Endothelial cell of umbilical vein (primary cell): ENCODE measurements at regions not wholly inside any gene's neighbourhood (a gene's known extent, or its start where the extent isn't known, plus 50 kb on each side); places are given as distances from the start of the nearest gene placed in this dataset.

Experiments
- BruUV-seq: library from RNA; stranded (reverse); fragments of 400-500 nt; replicated peaks from 2 replicates; lab custom pipeline; 2021; lab: Mats Ljungman, UMichigan
- CTCF ChIA-PET: fragments of 300-600, 350-600 bp; sonication (Branson Sonifier 250); formaldehyde crosslinking; loops from one replicate; lab custom pipeline; 2021; ENCODE audit warnings: antibody characterized with exemption, inconsistent platforms; lab: Charles Lee
- POLR2A ChIA-PET: fragments of 300-600, 350-600 bp; sonication (Branson Sonifier 250); formaldehyde crosslinking; loops from one replicate; lab custom pipeline; 2021; ENCODE audit warnings: antibody characterized with exemption, inconsistent platforms; lab: Charles Lee
- DNase-seq: peaks from one replicate; pipeline ENCODE4 v3.0.0-alpha.2; 2011; ENCODE audit warnings: low read depth, low spot score
- FAIRE-seq: peaks from 2 replicates; lab custom pipeline; 2011; peaks lifted over from hg19 to GRCh38; lab: Jason Lieb, UNC
- H2AFZ ChIP-seq: 2 replicates; pipeline ENCODE4 v1.6.0; 2012; ENCODE audit warnings: low read depth, low read length, control low read depth, inconsistent platforms
- H3K27ac ChIP-seq: 2 replicates; pipeline ENCODE4 v1.5.1; 2011; ENCODE audit warnings: low read depth, mild to moderate bottlenecking, control low read depth, low read length, moderate library complexity; ENCODE audit not compliant: insufficient read depth
- H3K27me3 ChIP-seq, 2 experiments: 2 replicates each; pipeline versions ENCODE4 v1.6.0 to v1.6.1; 2011; ENCODE audit warnings: low read length in 2 of 2, mixed read lengths in 1 of 2; ENCODE audit not compliant: control insufficient read depth in 2 of 2, insufficient read depth in 2 of 2
- H3K36me3 ChIP-seq, 2 experiments: 2 replicates in 1 of 2; 3 replicates in 1 of 2; pipeline ENCODE4 v1.5.1; 2011; ENCODE audit warnings: low read length in 2 of 2, mild to moderate bottlenecking in 1 of 2, moderate library complexity in 1 of 2; ENCODE audit not compliant: control insufficient read depth in 2 of 2, insufficient read depth in 2 of 2; ENCODE audit errors: extremely low read depth in 1 of 2
- H3K4me1 ChIP-seq: 3 replicates; pipeline ENCODE4 v1.5.1; 2011; ENCODE audit warnings: mild to moderate bottlenecking, low read length; ENCODE audit not compliant: control insufficient read depth, insufficient read depth; ENCODE audit errors: extremely low read depth
- H3K4me2 ChIP-seq: 2 replicates; pipeline ENCODE4 v1.6.1; 2011; ENCODE audit warnings: low read length, control low read depth, mixed read lengths; ENCODE audit not compliant: insufficient read depth
- H3K4me3 ChIP-seq, 3 experiments: fragments of 200-600 bp in 1 of 3; sonication (generic), shearing (Covaris generic) in 1 of 3; replicated peaks in 1 of 3; 2 replicates each; pipeline ENCODE4 v1.5.1; 2011 to 2016; ENCODE audit warnings: control low read depth in 3 of 3, low read length in 3 of 3, mild to moderate bottlenecking in 2 of 3, inconsistent platforms in 1 of 3, low read depth in 1 of 3, moderate library complexity in 1 of 3; ENCODE audit not compliant: insufficient read depth in 1 of 3
- H3K79me2 ChIP-seq: 2 replicates; pipeline ENCODE4 v1.6.0; 2012; ENCODE audit warnings: low read length, inconsistent platforms; ENCODE audit not compliant: control insufficient read depth, insufficient read depth
- H3K9ac ChIP-seq: replicated peaks from 2 replicates; pipeline ENCODE3; 2011; ENCODE audit warnings: low read length, control low read depth; ENCODE audit not compliant: insufficient read depth; ENCODE audit errors: extremely low read depth
- H3K9me1 ChIP-seq: replicated peaks from 3 replicates; pipeline ENCODE4 v1.6.0; 2011; ENCODE audit warnings: mild to moderate bottlenecking, low read length; ENCODE audit not compliant: control insufficient read depth, insufficient read depth; ENCODE audit errors: extremely low read depth
- H3K9me3 ChIP-seq: replicated peaks from 2 replicates; pipeline ENCODE4 v1.5.1; 2012; ENCODE audit warnings: low read length, inconsistent platforms; ENCODE audit not compliant: control insufficient read depth, insufficient read depth
- H4K20me1 ChIP-seq: replicated peaks from 2 replicates; pipeline ENCODE3; 2011; ENCODE audit warnings: mild to moderate bottlenecking, low read length; ENCODE audit not compliant: control insufficient read depth, insufficient read depth; ENCODE audit errors: extremely low read depth
- EZH2 ChIP-seq: IDR thresholded peaks from 2 replicates; pipeline ENCODE4 v1.6.1; 2012; ENCODE audit warnings: borderline replicate concordance, low read depth, mild to moderate bottlenecking, moderate library complexity, low read length, inconsistent platforms; ENCODE audit not compliant: severe bottlenecking
- FOS ChIP-seq: IDR thresholded peaks from 2 replicates; pipeline ENCODE4 v1.6.1; 2011; ENCODE audit warnings: mild to moderate bottlenecking, low read length, moderate library complexity, borderline replicate concordance; ENCODE audit not compliant: insufficient read depth
- GATA2 ChIP-seq: IDR thresholded peaks from 2 replicates; pipeline ENCODE4 v1.7.0; 2011; ENCODE audit warnings: low read depth, mild to moderate bottlenecking, moderate library complexity, mixed read lengths, low read length; ENCODE audit not compliant: insufficient read length, insufficient read depth
- JUN ChIP-seq: IDR thresholded peaks from 2 replicates; pipeline ENCODE4 v1.6.1; 2011; ENCODE audit warnings: borderline replicate concordance, low read depth; ENCODE audit not compliant: insufficient read length, insufficient read depth
- MYC ChIP-seq: IDR thresholded peaks from one replicate; pipeline ENCODE4 v1.6.1; 2011; ENCODE audit warnings: mild to moderate bottlenecking, low read depth, low read length
- POLR2A ChIP-seq: IDR thresholded peaks from 2 replicates; pipeline ENCODE4 v1.6.1; 2012; ENCODE audit warnings: low read depth, mild to moderate bottlenecking, control low read depth, low read length
- POLR2AphosphoS5 ChIP-seq: IDR thresholded peaks from 2 replicates; pipeline ENCODE4 v1.6.1; 2012; ENCODE audit warnings: low read depth, mild to moderate bottlenecking, control low read depth, low read length, moderate library complexity; ENCODE audit not compliant: insufficient read depth
- dilution Hi-C: fragments of 300-500 bp; cut with MboI; formaldehyde crosslinking; loops from one replicate; pipeline ENCODE4 v1.15.0; 2019; ENCODE audit warnings: low sequenced_read_pairs; ENCODE audit not compliant: extremely low pct_ligation_motif_present
- intact Hi-C: fragments of 100-400 bp; cut with micrococcal nuclease; formaldehyde crosslinking; loops from one replicate; pipeline ENCODE4 v1.10.0; 2022
- TF ChIP-seq, protein P1 (sequence below), 2 donors: IDR thresholded peaks; 1 replicate in 1 of 2; 2 replicates in 1 of 2; pipeline ENCODE4 v1.5.1; 2011; ENCODE audit warnings: low read length in 2 of 2, mild to moderate bottlenecking in 2 of 2, moderate library complexity in 2 of 2, control low read depth in 1 of 2, inconsistent platforms in 1 of 2, low read depth in 1 of 2; ENCODE audit not compliant: insufficient read depth in 1 of 2; ENCODE audit errors: extremely low read depth in 1 of 2
- TF ChIP-seq, protein P2 (sequence below): IDR thresholded peaks from 2 replicates; pipeline ENCODE4 v1.6.1; 2011; ENCODE audit not compliant: insufficient read depth, insufficient read length

DNA sequence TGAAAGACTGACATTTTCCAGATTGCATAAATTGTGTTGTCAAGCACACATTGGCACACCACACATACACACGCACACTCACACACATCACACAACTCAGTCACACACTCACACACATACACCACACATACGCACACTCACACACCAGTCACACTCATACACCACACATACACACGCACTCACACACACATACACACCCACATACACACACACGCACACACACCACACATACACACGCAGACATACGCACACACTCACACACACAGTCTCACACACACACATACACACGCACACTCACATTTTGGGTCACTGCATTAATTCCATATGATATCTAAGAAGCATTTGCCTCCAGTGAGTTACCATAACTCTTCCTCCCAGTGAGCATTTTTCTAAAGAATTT lies 578.3 kb upstream of the FRG1 start:
- Histone ChIP-seq H3K4me1 (no peaks in the 10 kb centered on the region), H4K20me1 (no peaks in the 10 kb centered on the region), H3K4me2 (no peak overlapping the region), H3K79me2 (no peaks in the 10 kb centered on the region), H3K36me3 (no peaks in the 10 kb centered on the region), H2AFZ (no peak overlapping the region), H3K9ac (no peak overlapping the region), H3K9me3 (peaks cover 5% of the 10 kb centered on the region), H3K27me3 (no peaks in the 10 kb centered on the region), H3K27ac (no peak overlapping the region), H3K9me1 (no peaks in the 10 kb centered on the region), H3K4me3 (no peak overlapping the region)
- intact Hi-C loops (no loop called here), dilution Hi-C loops (no loop called here)
- FAIRE-seq (no peak), DNase-seq (no peak)
- TF ChIP-seq FOS (no peak), GATA2 (no peak), POLR2A (no peak), JUN (no peak), EZH2 (no peak), MYC (no peak), POLR2AphosphoS5 (no peak)
- TF ChIP-seq, protein P1, sequence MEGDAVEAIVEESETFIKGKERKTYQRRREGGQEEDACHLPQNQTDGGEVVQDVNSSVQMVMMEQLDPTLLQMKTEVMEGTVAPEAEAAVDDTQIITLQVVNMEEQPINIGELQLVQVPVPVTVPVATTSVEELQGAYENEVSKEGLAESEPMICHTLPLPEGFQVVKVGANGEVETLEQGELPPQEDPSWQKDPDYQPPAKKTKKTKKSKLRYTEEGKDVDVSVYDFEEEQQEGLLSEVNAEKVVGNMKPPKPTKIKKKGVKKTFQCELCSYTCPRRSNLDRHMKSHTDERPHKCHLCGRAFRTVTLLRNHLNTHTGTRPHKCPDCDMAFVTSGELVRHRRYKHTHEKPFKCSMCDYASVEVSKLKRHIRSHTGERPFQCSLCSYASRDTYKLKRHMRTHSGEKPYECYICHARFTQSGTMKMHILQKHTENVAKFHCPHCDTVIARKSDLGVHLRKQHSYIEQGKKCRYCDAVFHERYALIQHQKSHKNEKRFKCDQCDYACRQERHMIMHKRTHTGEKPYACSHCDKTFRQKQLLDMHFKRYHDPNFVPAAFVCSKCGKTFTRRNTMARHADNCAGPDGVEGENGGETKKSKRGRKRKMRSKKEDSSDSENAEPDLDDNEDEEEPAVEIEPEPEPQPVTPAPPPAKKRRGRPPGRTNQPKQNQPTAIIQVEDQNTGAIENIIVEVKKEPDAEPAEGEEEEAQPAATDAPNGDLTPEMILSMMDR (IDR thresholded peaks at IDR 0.05; ENCODE audit: extremely low read depth in 1 of 2, insufficient read depth in 1 of 2, low read depth in 1 of 2, low read length in 2 of 2), result no peak
- TF ChIP-seq, protein P2, sequence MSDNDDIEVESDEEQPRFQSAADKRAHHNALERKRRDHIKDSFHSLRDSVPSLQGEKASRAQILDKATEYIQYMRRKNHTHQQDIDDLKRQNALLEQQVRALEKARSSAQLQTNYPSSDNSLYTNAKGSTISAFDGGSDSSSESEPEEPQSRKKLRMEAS, result no peak
- BruUV-seq, result no TSS peak
- CTCF ChIA-PET, result no interaction called here
- POLR2A ChIA-PET, result no interaction called here
